ENCODE measurements at regions not wholly inside any gene's neighbourhood (a gene's known extent, or its start where the extent isn't known, plus 50 kb on each side); places are given as distances from the start of the nearest gene placed in this dataset.

- TF ChIP-seq CTCF (conservative IDR thresholded peaks at IDR 0.05) (no peak), EZH2 (IDR thresholded peaks at IDR 0.05; ENCODE audit: low read depth) (no peak)
These were observed 391.4 kb upstream of the AKR1E2 start for GRCh38 chr10:4434516-4435071.
